Fibroblast of lung (primary cell): ENCODE measurements at regions not wholly inside any gene's neighbourhood (a gene's known extent, or its start where the extent isn't known, plus 50 kb on each side); places are given as distances from the start of the nearest gene placed in this dataset.

Experiments
- DNase-seq, 2 donors: peaks; one replicate each; pipeline versions ENCODE4 v3.0.0 to v3.0.0-alpha.2; 2010; ENCODE audit warnings: low read depth in 2 of 2
- H2AFZ ChIP-seq: 2 replicates; pipeline ENCODE4 v1.5.1; 2012; ENCODE audit warnings: low read length, control low read depth, inconsistent platforms
- H3K27ac ChIP-seq: 2 replicates; pipeline ENCODE4 v1.5.1; 2011; ENCODE audit warnings: low read length, control low read depth; ENCODE audit not compliant: insufficient read depth
- H3K27me3 ChIP-seq: 2 replicates; pipeline ENCODE4 v1.5.1; 2011; ENCODE audit warnings: mild to moderate bottlenecking, low read length; ENCODE audit not compliant: control insufficient read depth, insufficient read depth
- H3K36me3 ChIP-seq: 2 replicates; pipeline ENCODE4 v1.5.1; 2011; ENCODE audit warnings: low read length; ENCODE audit not compliant: control insufficient read depth, insufficient read depth
- H3K4me1 ChIP-seq: 2 replicates; pipeline ENCODE4 v1.5.1; 2011; ENCODE audit warnings: low read length; ENCODE audit not compliant: control insufficient read depth, insufficient read depth; ENCODE audit errors: extremely low read depth
- H3K4me2 ChIP-seq: 2 replicates; pipeline ENCODE4 v1.5.1; 2011; ENCODE audit warnings: low read length, control low read depth; ENCODE audit not compliant: insufficient read depth; ENCODE audit errors: extremely low read depth
- H3K4me3 ChIP-seq, 4 experiments: fragments of 200-600 bp in 1 of 4; sonication (generic) in 1 of 4; replicated peaks in 1 of 4; 2 replicates each; pipeline ENCODE4 v1.5.1; 2011 to 2016; ENCODE audit warnings: low read length in 4 of 4, low read depth in 3 of 4, mild to moderate bottlenecking in 3 of 4, control low read depth in 2 of 4, inconsistent platforms in 1 of 4, mixed read lengths in 1 of 4; ENCODE audit not compliant: insufficient read depth in 1 of 4; ENCODE audit errors: control extremely low read depth in 1 of 4
- H3K79me2 ChIP-seq: 2 replicates; pipeline ENCODE4 v1.5.1; 2012; ENCODE audit warnings: mild to moderate bottlenecking, low read length, inconsistent platforms; ENCODE audit not compliant: control insufficient read depth, insufficient read depth
- H3K9ac ChIP-seq: 2 replicates; pipeline ENCODE4 v1.5.1; 2011; ENCODE audit warnings: mild to moderate bottlenecking, low read length, control low read depth; ENCODE audit not compliant: insufficient read depth
- H3K9me3 ChIP-seq: 2 replicates; pipeline ENCODE4 v1.5.1; 2012; ENCODE audit warnings: low read depth, low read length; ENCODE audit not compliant: control insufficient read depth, insufficient read depth
- H4K20me1 ChIP-seq: 2 replicates; pipeline ENCODE4 v1.5.1; 2011; ENCODE audit warnings: low read length; ENCODE audit not compliant: control insufficient read depth, insufficient read depth; ENCODE audit errors: extremely low read depth
- EZH2 ChIP-seq: IDR thresholded peaks from 2 replicates; pipeline ENCODE4 v1.5.1; 2012; ENCODE audit warnings: low read length, control low read depth, mild to moderate bottlenecking; ENCODE audit errors: missing control alignments
- TF ChIP-seq, protein P1 (sequence below), 2 donors: IDR thresholded peaks in 1 of 2; conservative IDR thresholded peaks in 1 of 2; 1 replicate in 1 of 2; 2 replicates in 1 of 2; pipeline ENCODE4 v1.5.1; 2011 to 2012; ENCODE audit warnings: low read length in 2 of 2, control low read depth in 1 of 2, inconsistent platforms in 1 of 2, low read depth in 1 of 2, mild to moderate bottlenecking in 1 of 2

DNA sequence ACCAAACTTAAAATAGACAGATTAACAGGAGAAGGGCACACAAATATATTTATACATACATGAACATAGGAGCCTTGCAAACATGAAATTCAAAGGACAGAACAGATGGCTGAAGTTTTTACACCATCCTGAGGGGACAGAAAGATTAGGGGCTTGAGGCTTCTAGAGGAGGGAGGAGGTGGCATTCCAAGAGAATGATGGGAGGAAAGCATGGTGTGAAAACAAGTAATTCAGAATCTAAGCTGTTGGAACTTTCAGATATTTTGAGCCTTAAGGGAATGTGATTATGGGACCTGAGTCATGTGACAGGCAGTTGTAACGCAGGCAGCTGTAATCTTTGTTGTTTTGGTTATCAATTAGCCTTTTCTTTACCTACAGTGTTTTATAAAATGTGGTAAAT lies 225.2 kb upstream of the SPOPL start:
- Histone ChIP-seq H4K20me1 (no peaks in the 10 kb centered on the region), H2AFZ (peak overlapping the region; percentile 16), H3K27ac (no peak overlapping the region), H3K4me3 (no peak overlapping the region), H3K9me3 (no peaks in the 10 kb centered on the region), H3K79me2 (no peaks in the 10 kb centered on the region), H3K4me1 (peaks cover 13% of the 10 kb centered on the region), H3K27me3 (no peaks in the 10 kb centered on the region), H3K4me2 (peak overlapping the region; percentile 45), H3K9ac (no peak overlapping the region), H3K36me3 (no peaks in the 10 kb centered on the region)
- TF ChIP-seq EZH2 = no peak
- TF ChIP-seq, protein P1, sequence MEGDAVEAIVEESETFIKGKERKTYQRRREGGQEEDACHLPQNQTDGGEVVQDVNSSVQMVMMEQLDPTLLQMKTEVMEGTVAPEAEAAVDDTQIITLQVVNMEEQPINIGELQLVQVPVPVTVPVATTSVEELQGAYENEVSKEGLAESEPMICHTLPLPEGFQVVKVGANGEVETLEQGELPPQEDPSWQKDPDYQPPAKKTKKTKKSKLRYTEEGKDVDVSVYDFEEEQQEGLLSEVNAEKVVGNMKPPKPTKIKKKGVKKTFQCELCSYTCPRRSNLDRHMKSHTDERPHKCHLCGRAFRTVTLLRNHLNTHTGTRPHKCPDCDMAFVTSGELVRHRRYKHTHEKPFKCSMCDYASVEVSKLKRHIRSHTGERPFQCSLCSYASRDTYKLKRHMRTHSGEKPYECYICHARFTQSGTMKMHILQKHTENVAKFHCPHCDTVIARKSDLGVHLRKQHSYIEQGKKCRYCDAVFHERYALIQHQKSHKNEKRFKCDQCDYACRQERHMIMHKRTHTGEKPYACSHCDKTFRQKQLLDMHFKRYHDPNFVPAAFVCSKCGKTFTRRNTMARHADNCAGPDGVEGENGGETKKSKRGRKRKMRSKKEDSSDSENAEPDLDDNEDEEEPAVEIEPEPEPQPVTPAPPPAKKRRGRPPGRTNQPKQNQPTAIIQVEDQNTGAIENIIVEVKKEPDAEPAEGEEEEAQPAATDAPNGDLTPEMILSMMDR (conservative IDR thresholded peaks at IDR 0.05 in 1 of 2, IDR thresholded peaks at IDR 0.05 in 1 of 2; ENCODE audit: low read depth in 1 of 2, low read length in 2 of 2) = no peak
- peak in 1 of 2 donors; percentile 20 for DNase-seq

DNA sequence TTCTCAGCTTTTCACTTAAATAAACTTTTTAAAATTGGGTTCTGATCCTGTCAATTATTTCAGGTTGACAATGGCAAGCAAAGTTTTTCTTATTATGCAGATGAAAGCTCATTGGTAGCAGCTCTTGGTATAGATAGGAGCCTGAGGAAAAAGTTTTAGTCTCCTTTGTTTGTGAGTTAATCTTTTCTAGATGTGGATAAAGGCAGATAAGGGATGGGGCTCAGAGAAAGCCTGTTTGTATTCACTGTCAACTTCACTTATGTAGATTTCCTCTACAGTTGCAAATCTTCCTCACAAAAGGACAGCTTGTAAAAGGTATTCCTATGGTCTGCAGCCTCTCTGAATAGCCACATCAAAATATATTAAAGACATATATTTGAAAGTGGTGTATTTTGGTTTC lies 224.5 kb upstream of the SPOPL start:
- H3K4me2 ChIP-seq = no peak overlapping the region
- H3K27ac ChIP-seq = no peak overlapping the region
- H3K9ac ChIP-seq = no peak overlapping the region
- H3K4me3 ChIP-seq = no peak overlapping the region
- no peaks in the 10 kb centered on the region for H3K27me3 ChIP-seq
- H2AFZ ChIP-seq = no peak overlapping the region
- no peaks in the 10 kb centered on the region for H3K9me3 ChIP-seq
- no peaks in the 10 kb centered on the region for H3K36me3 ChIP-seq
- no peak for DNase-seq
- TF ChIP-seq, protein P1 (conservative IDR thresholded peaks at IDR 0.05 in 1 of 2, IDR thresholded peaks at IDR 0.05 in 1 of 2; ENCODE audit: low read depth in 1 of 2, low read length in 2 of 2) = no peak
- TF ChIP-seq EZH2 = no peak
- no peaks in the 10 kb centered on the region for H4K20me1 ChIP-seq
- H3K4me1 ChIP-seq = peaks cover 13% of the 10 kb centered on the region
- H3K79me2 ChIP-seq = no peaks in the 10 kb centered on the region

DNA sequence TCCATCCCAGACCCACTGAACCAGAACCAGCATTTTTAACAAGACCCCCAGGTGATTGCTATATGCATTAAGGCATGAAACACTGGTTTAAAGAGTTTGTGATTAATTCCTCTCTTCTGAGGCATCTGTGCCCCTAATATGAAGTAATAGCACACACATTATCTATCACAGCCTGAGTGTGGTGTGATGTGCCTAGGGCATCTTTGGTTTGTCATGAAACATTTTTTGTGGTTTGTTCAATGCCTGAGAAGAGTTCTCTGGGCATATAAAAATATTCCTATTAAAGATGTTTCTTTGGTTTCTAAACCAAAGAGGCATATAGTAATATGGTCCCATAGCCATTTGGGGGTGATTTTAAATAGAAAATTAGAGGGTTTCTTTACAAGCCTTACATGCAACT lies 221.7 kb upstream of the SPOPL start:
- H3K79me2 ChIP-seq = no peaks in the 10 kb centered on the region
- no peak for TF ChIP-seq EZH2
- TF ChIP-seq, protein P1 (conservative IDR thresholded peaks at IDR 0.05 in 1 of 2, IDR thresholded peaks at IDR 0.05 in 1 of 2; ENCODE audit: low read depth in 1 of 2, low read length in 2 of 2) = no peak
- H3K27me3 ChIP-seq = no peaks in the 10 kb centered on the region
- no peak overlapping the region for H3K27ac ChIP-seq
- H3K4me2 ChIP-seq = no peak overlapping the region
- no peak overlapping the region for H3K9ac ChIP-seq
- H2AFZ ChIP-seq = no peak overlapping the region
- no peaks in the 10 kb centered on the region for H3K9me3 ChIP-seq
- no peak for DNase-seq
- H3K4me3 ChIP-seq = no peak overlapping the region
- no peaks in the 10 kb centered on the region for H3K36me3 ChIP-seq
- peaks cover 6% of the 10 kb centered on the region for H3K4me1 ChIP-seq
- no peaks in the 10 kb centered on the region for H4K20me1 ChIP-seq
